ENCODE measurements at regions not wholly inside any gene's neighbourhood (a gene's known extent, or its start where the extent isn't known, plus 50 kb on each side); places are given as distances from the start of the nearest gene placed in this dataset.

DNA sequence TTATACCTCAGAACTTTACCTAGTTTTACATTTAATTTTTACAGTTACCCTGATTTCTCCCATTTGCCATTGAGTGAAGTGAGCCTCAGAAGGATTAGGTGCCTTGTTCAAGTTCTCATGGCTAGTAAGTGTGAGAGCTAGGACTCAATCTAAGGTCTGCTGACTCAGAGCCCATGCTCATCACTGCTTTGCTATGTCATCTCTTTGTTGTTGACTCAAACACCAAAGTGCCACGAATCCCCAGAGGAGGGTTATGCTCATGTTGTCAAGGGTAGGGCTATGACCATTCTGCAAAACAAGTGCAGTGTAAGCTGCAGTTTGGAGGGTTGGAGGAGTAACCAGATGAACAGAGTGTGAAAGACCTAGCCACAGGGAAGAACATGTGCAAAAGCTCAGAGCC is 185.4 kb upstream of the SKOR2 start:
- no peaks in the 10 kb centered on the region for H3K79me2 ChIP-seq (ENCODE audit: control insufficient read depth, insufficient read depth, low read length)
- no peaks in the 10 kb centered on the region for H3K4me1 ChIP-seq (ENCODE audit: control insufficient read depth, extremely low read depth, insufficient read depth, low read length)
- no peaks in the 10 kb centered on the region for H3K9me3 ChIP-seq (replicated peaks; ENCODE audit: control insufficient read depth, insufficient read depth, low read length)
- H3K9me1 ChIP-seq (replicated peaks; ENCODE audit: control insufficient read depth, extremely low read depth, insufficient read depth, low read length): no peaks in the 10 kb centered on the region
- no peak overlapping the region for H3K27ac ChIP-seq (ENCODE audit: insufficient read depth, low read depth, low read length)
- H3K4me3 ChIP-seq (replicated peaks in 1 of 3; ENCODE audit: insufficient read depth in 1 of 3, low read depth in 1 of 3, low read length in 3 of 3): no peak overlapping the region
- ChIA-PET POLR2A (no interaction called here), CTCF (no interaction called here)
- no peak overlapping the region for H3K4me2 ChIP-seq (ENCODE audit: insufficient read depth, low read length)
- no peak for TF ChIP-seq POLR2A (IDR thresholded peaks at IDR 0.05; ENCODE audit: low read depth, low read length)
- no peak for TF ChIP-seq MYC (IDR thresholded peaks at IDR 0.05; ENCODE audit: low read depth, low read length)
- no peak for TF ChIP-seq FOS (IDR thresholded peaks at IDR 0.05; ENCODE audit: borderline replicate concordance, insufficient read depth, low read length)
- TF ChIP-seq JUN (IDR thresholded peaks at IDR 0.05; ENCODE audit: borderline replicate concordance, insufficient read depth, insufficient read length, low read depth): no peak
- TF ChIP-seq, protein P1, sequence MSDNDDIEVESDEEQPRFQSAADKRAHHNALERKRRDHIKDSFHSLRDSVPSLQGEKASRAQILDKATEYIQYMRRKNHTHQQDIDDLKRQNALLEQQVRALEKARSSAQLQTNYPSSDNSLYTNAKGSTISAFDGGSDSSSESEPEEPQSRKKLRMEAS (IDR thresholded peaks at IDR 0.05; ENCODE audit: insufficient read depth, insufficient read length): no peak
- TF ChIP-seq, protein P2, sequence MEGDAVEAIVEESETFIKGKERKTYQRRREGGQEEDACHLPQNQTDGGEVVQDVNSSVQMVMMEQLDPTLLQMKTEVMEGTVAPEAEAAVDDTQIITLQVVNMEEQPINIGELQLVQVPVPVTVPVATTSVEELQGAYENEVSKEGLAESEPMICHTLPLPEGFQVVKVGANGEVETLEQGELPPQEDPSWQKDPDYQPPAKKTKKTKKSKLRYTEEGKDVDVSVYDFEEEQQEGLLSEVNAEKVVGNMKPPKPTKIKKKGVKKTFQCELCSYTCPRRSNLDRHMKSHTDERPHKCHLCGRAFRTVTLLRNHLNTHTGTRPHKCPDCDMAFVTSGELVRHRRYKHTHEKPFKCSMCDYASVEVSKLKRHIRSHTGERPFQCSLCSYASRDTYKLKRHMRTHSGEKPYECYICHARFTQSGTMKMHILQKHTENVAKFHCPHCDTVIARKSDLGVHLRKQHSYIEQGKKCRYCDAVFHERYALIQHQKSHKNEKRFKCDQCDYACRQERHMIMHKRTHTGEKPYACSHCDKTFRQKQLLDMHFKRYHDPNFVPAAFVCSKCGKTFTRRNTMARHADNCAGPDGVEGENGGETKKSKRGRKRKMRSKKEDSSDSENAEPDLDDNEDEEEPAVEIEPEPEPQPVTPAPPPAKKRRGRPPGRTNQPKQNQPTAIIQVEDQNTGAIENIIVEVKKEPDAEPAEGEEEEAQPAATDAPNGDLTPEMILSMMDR (IDR thresholded peaks at IDR 0.05; ENCODE audit: extremely low read depth in 1 of 2, insufficient read depth in 1 of 2, low read depth in 1 of 2, low read length in 2 of 2): no peak
- no peak for TF ChIP-seq POLR2AphosphoS5 (IDR thresholded peaks at IDR 0.05; ENCODE audit: insufficient read depth, low read depth, low read length)
- no peak for TF ChIP-seq EZH2 (IDR thresholded peaks at IDR 0.05; ENCODE audit: borderline replicate concordance, low read depth, low read length, severe bottlenecking)
- no peak for TF ChIP-seq GATA2 (IDR thresholded peaks at IDR 0.05; ENCODE audit: insufficient read depth, insufficient read length, low read depth, low read length)
- dilution Hi-C loops (cut with MboI; ENCODE audit: extremely low pct_ligation_motif_present, low sequenced_read_pairs) (no loop called here), intact Hi-C loops (cut with micrococcal nuclease) (no loop called here)
- H3K36me3 ChIP-seq (ENCODE audit: control insufficient read depth in 2 of 2, extremely low read depth in 1 of 2, insufficient read depth in 2 of 2, low read length in 2 of 2): no peaks in the 10 kb centered on the region
- no peak overlapping the region for H3K9ac ChIP-seq (replicated peaks; ENCODE audit: extremely low read depth, insufficient read depth, low read length)
- FAIRE-seq (no peak), DNase-seq (ENCODE audit: low read depth, low spot score) (no peak)
- BruUV-seq (replicated peaks): no TSS peak
- no peaks in the 10 kb centered on the region for H3K27me3 ChIP-seq (ENCODE audit: control insufficient read depth in 2 of 2, insufficient read depth in 2 of 2, low read length in 2 of 2)
- H2AFZ ChIP-seq (ENCODE audit: low read depth, low read length): no peak overlapping the region
- H4K20me1 ChIP-seq (replicated peaks; ENCODE audit: control insufficient read depth, extremely low read depth, insufficient read depth, low read length): no peaks in the 10 kb centered on the region
